ENCODE measurements at regions not wholly inside any gene's neighbourhood (a gene's known extent, or its start where the extent isn't known, plus 50 kb on each side); places are given as distances from the start of the nearest gene placed in this dataset.
A peak's percentile ranks its signal among the peaks of the same experiment; 100 is the strongest.

DNA sequence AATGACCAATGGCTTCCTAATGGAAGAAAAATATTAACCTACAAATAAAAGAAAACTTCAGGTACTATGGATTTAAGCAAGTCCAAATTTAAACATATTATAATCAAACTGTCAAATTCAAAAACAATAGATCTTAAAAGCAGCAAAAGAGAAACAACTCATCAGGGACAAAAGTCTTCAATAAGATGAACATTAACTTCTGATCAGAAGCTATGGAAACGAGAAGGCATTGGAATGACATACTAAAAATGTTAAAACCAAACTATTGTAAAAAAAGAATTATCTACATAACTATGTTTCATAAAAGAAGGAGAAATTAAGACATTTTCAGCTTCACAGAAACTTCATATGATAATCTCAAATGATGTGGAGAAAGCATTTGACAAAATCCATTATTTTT, 334.7 kb downstream of the ANKRD7 start:
- 77 to 87% (median 80%) methylated on average over 1 of the region's 1 CpG for WGBS, 3 donors
- TF ChIP-seq, protein P1, sequence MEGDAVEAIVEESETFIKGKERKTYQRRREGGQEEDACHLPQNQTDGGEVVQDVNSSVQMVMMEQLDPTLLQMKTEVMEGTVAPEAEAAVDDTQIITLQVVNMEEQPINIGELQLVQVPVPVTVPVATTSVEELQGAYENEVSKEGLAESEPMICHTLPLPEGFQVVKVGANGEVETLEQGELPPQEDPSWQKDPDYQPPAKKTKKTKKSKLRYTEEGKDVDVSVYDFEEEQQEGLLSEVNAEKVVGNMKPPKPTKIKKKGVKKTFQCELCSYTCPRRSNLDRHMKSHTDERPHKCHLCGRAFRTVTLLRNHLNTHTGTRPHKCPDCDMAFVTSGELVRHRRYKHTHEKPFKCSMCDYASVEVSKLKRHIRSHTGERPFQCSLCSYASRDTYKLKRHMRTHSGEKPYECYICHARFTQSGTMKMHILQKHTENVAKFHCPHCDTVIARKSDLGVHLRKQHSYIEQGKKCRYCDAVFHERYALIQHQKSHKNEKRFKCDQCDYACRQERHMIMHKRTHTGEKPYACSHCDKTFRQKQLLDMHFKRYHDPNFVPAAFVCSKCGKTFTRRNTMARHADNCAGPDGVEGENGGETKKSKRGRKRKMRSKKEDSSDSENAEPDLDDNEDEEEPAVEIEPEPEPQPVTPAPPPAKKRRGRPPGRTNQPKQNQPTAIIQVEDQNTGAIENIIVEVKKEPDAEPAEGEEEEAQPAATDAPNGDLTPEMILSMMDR (IDR thresholded peaks at IDR 0.05) = no peak
- no peak overlapping the region for H3K4me3 ChIP-seq
- DNase-seq = no peak
- H3K27me3 ChIP-seq (ENCODE audit: insufficient read depth in 3 of 3, low read length in 2 of 3) = no peaks in the 10 kb centered on the region
- no peak overlapping the region for H3K27ac ChIP-seq
- H3K36me3 ChIP-seq (ENCODE audit: insufficient read depth in 1 of 2, low read depth in 1 of 2) = no peaks in the 10 kb centered on the region
- ATAC-seq = no peak
- intact Hi-C loops (cut with DNase I) = no loop called here
- H3K4me1 ChIP-seq = no peaks in the 10 kb centered on the region
- no peaks in the 10 kb centered on the region for H3K9me3 ChIP-seq

DNA sequence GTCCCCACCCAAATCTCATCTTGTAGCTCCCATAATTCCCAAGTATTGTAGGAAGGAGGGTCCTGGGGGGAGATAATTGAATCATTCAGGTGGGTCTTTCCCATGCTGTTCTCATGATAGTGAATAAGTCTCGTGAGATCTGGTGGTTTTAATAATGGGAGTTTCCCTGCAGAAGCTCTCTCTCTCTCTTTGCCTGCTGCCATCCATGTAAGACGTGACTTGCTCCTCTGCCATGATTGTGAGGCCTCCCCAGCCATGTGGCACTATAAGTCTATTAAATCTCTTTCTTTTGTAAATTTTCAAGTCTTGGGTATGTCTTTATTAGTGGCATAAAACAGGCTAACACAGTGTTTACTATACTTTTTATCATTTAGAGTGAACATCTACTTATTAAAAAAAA, 338.8 kb downstream of the ANKRD7 start:
- no peaks in the 10 kb centered on the region for H3K27me3 ChIP-seq (ENCODE audit: insufficient read depth in 3 of 3, low read length in 2 of 3)
- DNase-seq (no peak), ATAC-seq (no peak)
- TF ChIP-seq, protein P1 (IDR thresholded peaks at IDR 0.05) = no peak
- no peaks in the 10 kb centered on the region for H3K4me1 ChIP-seq
- H3K9me3 ChIP-seq = no peaks in the 10 kb centered on the region
- no peak overlapping the region for H3K27ac ChIP-seq
- intact Hi-C loops (cut with DNase I) = no loop called here
- no peaks in the 10 kb centered on the region for H3K36me3 ChIP-seq (ENCODE audit: insufficient read depth in 1 of 2, low read depth in 1 of 2)
- 74 to 88% (median 80%) methylated on average over 2 of the region's 2 CpGs for WGBS, 3 donors
- no peak overlapping the region for H3K4me3 ChIP-seq

DNA sequence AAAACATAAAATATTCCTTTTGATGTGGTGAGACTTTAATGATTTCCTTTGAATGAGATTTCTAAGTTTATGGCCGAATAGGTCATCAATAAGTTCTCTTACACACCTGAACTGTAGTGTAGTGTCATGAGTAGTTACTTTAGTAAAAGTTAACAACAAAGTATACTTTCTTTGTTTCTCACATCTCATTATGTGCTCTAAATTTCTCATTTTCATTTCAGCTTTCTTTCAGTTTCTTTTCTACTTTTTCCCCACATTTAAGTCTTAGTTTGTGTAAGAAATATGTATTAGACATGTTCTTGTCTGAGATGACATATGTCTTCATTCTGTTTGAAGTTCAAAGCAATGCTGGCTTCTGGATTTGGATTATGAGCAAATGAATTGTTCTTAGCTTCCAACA, 348.1 kb downstream of the ANKRD7 start:
- Histone ChIP-seq H3K9me3 (no peaks in the 10 kb centered on the region), H3K27ac (peak overlapping the region; percentile 9), H3K36me3 (ENCODE audit: insufficient read depth in 1 of 2, low read depth in 1 of 2) (no peaks in the 10 kb centered on the region), H3K4me3 (no peak overlapping the region), H3K27me3 (ENCODE audit: insufficient read depth in 3 of 3, low read length in 2 of 3) (no peaks in the 10 kb centered on the region), H3K4me1 (peaks cover 6% of the 10 kb centered on the region)
- TF ChIP-seq, protein P1 (IDR thresholded peaks at IDR 0.05) = no peak
- intact Hi-C loops (cut with DNase I) = no loop called here
- ATAC-seq (no peak), DNase-seq (no peak)
- WGBS, 3 donors = 70 to 82% (median 79%) methylated on average over 1 of the region's 1 CpG

DNA sequence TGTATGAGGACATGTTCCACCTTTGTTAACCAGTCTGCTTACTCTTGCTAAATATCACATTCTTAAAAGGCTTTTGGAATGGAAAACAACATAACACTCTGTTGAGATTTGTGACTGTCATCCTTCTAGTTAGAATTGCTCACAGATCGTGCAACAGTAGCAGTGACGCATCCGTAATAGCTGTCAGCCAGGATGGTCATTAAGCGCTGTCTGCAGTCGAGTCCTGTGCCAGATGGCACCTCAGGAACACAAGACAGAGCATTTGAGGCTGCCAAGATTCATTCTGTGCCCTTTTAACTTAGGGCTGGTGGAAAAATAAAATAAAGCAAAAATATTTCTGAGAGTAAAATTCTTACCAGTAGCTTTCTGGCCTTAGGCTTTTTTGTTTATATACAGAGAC, 348.6 kb downstream of the ANKRD7 start:
- H3K4me1 ChIP-seq = peaks cover 6% of the 10 kb centered on the region
- H3K9me3 ChIP-seq = no peaks in the 10 kb centered on the region
- no peaks in the 10 kb centered on the region for H3K36me3 ChIP-seq (ENCODE audit: insufficient read depth in 1 of 2, low read depth in 1 of 2)
- intact Hi-C loops (cut with DNase I) = no loop called here
- no peaks in the 10 kb centered on the region for H3K27me3 ChIP-seq (ENCODE audit: insufficient read depth in 3 of 3, low read length in 2 of 3)
- 13 to 22% (median 17%) methylated on average over 5 of the region's 5 CpGs for WGBS, 3 donors
- TF ChIP-seq, protein P1 (IDR thresholded peaks at IDR 0.05) = no peak
- DNase-seq (peak; percentile 19 to 75), ATAC-seq (peak; percentile 83 to 98 (median 94))
- H3K4me3 ChIP-seq = no peak overlapping the region
- H3K27ac ChIP-seq = peak overlapping the region; percentile 9

DNA sequence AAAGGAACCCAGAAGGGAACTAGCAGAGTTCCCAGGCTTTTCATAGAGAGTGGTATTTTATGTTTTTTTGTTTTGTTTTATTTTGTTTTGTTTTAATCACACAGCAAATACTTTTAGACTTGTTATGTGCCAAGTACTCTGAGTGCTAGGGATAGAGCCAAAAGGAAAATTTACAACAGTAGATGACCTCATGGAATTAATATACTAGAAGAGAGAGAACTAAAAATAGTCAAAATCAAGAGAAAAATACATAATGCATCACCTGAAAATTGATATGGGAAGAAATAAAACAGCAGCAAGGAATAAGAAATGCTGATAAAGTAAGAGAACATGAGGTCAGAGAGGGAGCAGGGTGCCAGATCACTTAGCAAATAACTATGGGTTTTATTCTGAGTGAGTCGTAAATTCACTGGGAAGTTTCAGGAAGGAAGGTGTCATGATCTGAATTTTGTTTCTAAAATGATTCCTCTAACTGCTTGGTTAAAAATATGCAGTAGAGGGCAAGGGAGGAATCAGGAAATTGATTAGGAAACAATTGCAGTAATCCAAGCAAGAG, 351.0 kb downstream of the ANKRD7 start:
- Histone ChIP-seq H3K27ac (no peak overlapping the region), H3K27me3 (ENCODE audit: insufficient read depth in 3 of 3, low read length in 2 of 3) (no peaks in the 10 kb centered on the region), H3K36me3 (ENCODE audit: insufficient read depth in 1 of 2, low read depth in 1 of 2) (no peaks in the 10 kb centered on the region), H3K9me3 (no peaks in the 10 kb centered on the region), H3K4me3 (no peak overlapping the region), H3K4me1 (peaks cover 6% of the 10 kb centered on the region)
- 9 to 36% (median 9%) methylated on average over 1 of the region's 1 CpG for WGBS, 3 donors
- intact Hi-C loops (cut with DNase I) = no loop called here
- DNase-seq (no peak), ATAC-seq (peak in 2 of 4 donors; percentile 55 to 61)
- TF ChIP-seq, protein P1 (IDR thresholded peaks at IDR 0.05) = no peak
